Ectodermal cell (in vitro differentiated cells): ENCODE measurements at regions not wholly inside any gene's neighbourhood (a gene's known extent, or its start where the extent isn't known, plus 50 kb on each side); places are given as distances from the start of the nearest gene placed in this dataset.
"Not testable (repeated sequence)": the region's sequence is repeated elsewhere in the genome, so short reads cannot be mapped to it uniquely, and the experiment has no call there.

Source experiments
- H3K27ac ChIP-seq: 2 replicates; pipeline ENCODE4 v1.7.0; 2013; ENCODE audit warnings: mild to moderate bottlenecking, low read depth, low read length; ENCODE audit not compliant: insufficient read depth, poor library complexity, severe bottlenecking
- H3K27me3 ChIP-seq: 2 replicates; pipeline ENCODE4 v1.7.0; 2013; ENCODE audit warnings: mild to moderate bottlenecking, low read length; ENCODE audit not compliant: insufficient read depth, control insufficient read depth, poor library complexity, severe bottlenecking
- H3K36me3 ChIP-seq: one replicate; pipeline ENCODE4 v1.7.0; 2013; ENCODE audit warnings: low read length; ENCODE audit not compliant: control insufficient read depth, insufficient read depth
- H3K4me1 ChIP-seq: one replicate; pipeline ENCODE4 v1.7.0; 2013; ENCODE audit warnings: low read length; ENCODE audit not compliant: control insufficient read depth, insufficient read depth
- H3K4me3 ChIP-seq: 2 replicates; pipeline ENCODE4 v1.7.0; 2013; ENCODE audit warnings: low read depth, low read length, control low read depth; ENCODE audit not compliant: insufficient read depth
- H3K9me3 ChIP-seq: 2 replicates; pipeline ENCODE4 v1.7.0; 2013; ENCODE audit warnings: mild to moderate bottlenecking, low read length, moderate library complexity; ENCODE audit not compliant: control insufficient read depth
- WGBS, 2 experiments: methylation state at CpG; one replicate each; pipeline ENCODE4 v1.1.7; 2013; ENCODE audit warnings: missing lambda C conversion rate in 2 of 2; 5-methylcytosine and 5-hydroxymethylcytosine counted together

DNA sequence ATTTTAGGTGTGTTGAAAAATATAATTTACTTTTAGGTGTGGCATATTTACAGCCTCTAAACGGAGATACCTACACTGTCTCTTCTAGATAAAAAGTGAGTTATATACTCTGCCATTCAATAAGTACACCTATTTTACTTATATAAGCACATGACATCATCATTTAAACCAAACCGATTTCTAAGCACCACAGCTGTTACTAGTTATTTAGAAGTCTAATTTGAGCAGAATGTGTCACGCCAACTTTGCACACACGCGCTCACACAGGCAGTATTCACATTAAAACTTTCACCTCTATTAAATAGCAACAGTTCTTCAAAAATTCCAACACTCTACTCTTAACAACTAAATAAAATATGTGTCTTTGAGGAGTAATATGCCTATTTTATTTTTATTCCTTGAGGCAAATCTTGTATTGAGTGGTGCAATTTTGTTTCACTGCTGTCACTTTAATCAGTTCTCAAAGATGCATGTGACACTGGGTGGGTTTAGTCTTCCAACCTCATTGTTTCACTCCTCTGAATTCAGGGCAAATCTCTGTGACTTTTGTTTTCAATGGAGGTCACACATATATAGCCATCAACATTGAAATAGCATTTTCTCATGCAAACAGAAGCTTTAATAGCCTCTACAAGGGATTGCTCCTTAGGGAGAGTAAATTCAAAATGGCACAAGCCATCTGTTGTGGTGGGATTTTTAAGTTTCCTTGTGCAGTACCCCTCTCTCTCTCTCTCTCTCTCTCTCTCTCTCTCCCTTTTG is 721.0 kb downstream of the PLCL1 start:
- 83 to 88% methylated on average over 5 of the region's 5 CpGs for whole genome bisulfite sequencing, 2 experiments
- no peaks in the 10 kb centered on the region for H3K27me3 ChIP-seq

DNA sequence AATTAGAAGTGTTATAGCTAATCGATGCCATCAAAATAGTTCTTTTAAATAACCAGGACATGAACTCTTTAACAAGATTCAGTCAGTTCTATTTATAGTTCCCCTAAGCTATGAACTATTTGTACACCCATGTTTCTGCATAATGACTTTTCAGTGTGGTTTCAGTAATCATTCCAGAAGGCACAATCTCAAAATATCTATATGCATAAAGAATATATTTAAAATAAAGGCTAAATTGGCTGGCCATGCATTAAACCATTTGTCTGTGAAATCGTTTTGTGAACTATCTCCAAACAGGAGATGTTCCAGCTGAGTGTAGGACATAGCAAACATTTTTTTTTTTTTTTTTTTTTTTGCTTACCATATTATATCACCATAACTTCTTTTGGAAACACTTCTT is 719.3 kb downstream of the PLCL1 start:
- no peaks in the 10 kb centered on the region for H3K36me3 ChIP-seq
- no peak overlapping the region for H3K4me3 ChIP-seq
- H3K27me3 ChIP-seq: no peaks in the 10 kb centered on the region
- no peaks in the 10 kb centered on the region for H3K9me3 ChIP-seq
- H3K27ac ChIP-seq: no peak overlapping the region
- no peaks in the 10 kb centered on the region for H3K4me1 ChIP-seq
- WGBS, 2 experiments: 95% methylated on average over 2 of the region's 2 CpGs; no CpG with 5 or more reads in 1 of the 2 experiments

More for the DNA sequence above, 721.0 kb downstream of the PLCL1 start:
- Histone ChIP-seq H3K27ac (no peak overlapping the region), H3K4me3 (no peak overlapping the region), H3K36me3 (no peaks in the 10 kb centered on the region), H3K4me1 (no peaks in the 10 kb centered on the region), H3K9me3 (no peaks in the 10 kb centered on the region)

DNA sequence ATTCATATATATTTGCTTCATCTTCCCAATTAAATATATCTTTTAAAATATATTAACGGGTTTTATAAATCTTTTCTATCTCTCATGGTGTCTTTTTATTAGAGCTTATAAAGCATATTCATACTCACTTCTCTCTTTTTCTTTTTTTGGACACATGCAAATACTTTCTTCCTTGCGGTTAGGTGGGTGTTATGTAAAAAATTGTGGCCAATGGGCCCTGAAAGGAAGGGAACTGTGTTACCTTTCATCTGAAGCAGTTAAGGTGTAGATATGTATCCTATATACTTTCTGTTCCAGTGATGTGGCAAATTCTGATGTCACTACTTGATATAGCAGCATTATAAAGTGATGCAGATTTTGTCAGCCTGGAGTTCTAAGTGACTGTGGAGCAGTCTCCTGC is 714.5 kb downstream of the PLCL1 start:
- Histone ChIP-seq H3K4me3 (no peak overlapping the region), H3K36me3 (no peaks in the 10 kb centered on the region)
- WGBS, 2 experiments: 100% methylated on average over 1 of the region's 2 CpGs; no CpG with 5 or more reads in 1 of the 2 experiments

DNA sequence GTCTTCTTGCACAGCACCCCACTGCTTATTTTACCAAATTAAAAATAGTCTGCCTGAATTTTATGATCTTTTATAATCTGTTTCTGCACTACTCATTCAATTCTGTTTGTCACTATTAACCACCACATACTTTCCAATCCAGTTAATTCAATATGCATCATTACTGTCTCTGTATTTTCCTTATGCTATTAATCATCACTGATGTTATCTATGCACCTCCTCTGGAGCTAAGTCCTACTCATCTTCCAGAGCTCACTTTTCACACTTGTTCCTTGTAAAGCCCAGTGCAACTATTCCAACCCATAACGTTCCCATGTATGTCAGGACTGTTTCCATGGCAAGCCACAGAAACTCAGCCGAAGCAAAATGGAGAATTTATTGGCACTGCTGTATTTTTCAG is 713.6 kb downstream of the PLCL1 start:
- no peaks in the 10 kb centered on the region for H3K4me1 ChIP-seq
- WGBS, 2 experiments: 92 to 93% methylated on average over 2 of the region's 2 CpGs
- no peaks in the 10 kb centered on the region for H3K27me3 ChIP-seq
- H3K4me3 ChIP-seq: no peak overlapping the region
- no peak overlapping the region for H3K27ac ChIP-seq
- H3K9me3 ChIP-seq: no peaks in the 10 kb centered on the region
- H3K36me3 ChIP-seq: no peaks in the 10 kb centered on the region

More for the DNA sequence above, 714.5 kb downstream of the PLCL1 start:
- no peaks in the 10 kb centered on the region for H3K9me3 ChIP-seq
- no peak overlapping the region for H3K27ac ChIP-seq
- H3K27me3 ChIP-seq: no peaks in the 10 kb centered on the region
- no peaks in the 10 kb centered on the region for H3K4me1 ChIP-seq

DNA sequence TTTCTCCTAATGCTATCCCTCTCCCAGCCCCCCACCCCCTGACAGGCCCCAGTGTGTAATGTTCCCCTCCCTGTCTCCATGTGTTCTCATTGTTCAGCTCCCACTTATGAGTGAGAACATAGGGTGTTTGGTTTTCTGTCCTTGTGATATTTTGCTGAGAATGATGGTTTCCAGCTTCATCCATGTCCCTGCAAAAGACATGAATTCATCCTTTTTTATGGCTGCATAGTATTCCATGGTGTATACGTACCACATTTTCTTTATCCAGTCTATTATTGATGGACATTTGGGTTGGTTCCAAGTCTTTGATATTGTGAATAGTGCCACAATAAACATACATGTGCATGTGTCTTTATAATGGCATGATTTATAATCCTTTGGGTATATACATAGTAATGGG is 704.2 kb downstream of the PLCL1 start:
- not testable (repeated sequence) for H3K9me3 ChIP-seq, H3K27ac ChIP-seq
- 83% methylated on average over 1 of the region's 1 CpG; no CpG with 5 or more reads in 1 of the 2 experiments for WGBS, 2 experiments

DNA sequence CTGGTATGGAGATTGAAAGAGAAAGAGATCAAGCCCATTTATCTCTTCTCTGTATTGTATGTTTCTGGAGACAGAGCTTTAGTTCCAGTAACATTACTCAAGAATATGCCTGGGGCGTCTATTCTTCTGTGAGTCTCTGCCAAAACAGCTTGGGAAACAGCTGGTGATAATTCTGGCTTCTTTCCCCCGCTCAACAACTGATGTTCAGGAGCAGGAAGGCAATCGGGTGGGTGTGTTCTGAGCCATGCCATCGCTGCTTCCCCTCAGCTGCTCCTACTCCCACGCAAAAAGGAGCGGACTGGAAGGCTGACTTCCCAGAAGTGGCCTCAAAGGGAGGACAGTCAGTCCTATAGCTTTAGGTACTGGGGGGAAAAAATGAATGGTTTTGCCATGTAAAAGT is 695.1 kb downstream of the PLCL1 start:
- Histone ChIP-seq H3K27ac (no peak overlapping the region), H3K4me1 (no peaks in the 10 kb centered on the region), H3K9me3 (no peaks in the 10 kb centered on the region), H3K36me3 (no peaks in the 10 kb centered on the region), H3K4me3 (no peak overlapping the region), H3K27me3 (no peaks in the 10 kb centered on the region)
- 62 to 66% methylated on average over 6 of the region's 6 CpGs for WGBS, 2 experiments

More for the DNA sequence above, 704.2 kb downstream of the PLCL1 start:
- not testable (repeated sequence) for H3K4me1 ChIP-seq, H3K36me3 ChIP-seq, H3K27me3 ChIP-seq, H3K4me3 ChIP-seq

DNA sequence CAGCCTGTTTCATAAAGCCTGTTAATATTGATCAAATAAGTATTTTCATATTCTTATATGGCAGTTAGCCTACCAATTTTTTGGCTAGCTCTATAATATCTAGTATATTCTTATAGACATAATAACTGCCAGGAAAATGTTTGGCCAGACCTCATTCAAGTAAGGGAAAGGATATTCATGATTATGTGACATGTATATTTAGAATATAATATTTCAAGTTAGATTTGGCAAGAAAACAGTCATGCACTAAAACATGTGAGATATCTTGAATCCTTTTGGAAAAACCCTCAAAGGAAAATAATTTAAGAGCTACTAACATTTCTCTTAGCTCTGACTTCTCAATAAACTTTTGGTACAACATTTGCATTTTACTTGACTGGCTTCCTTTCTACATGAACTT is 694.1 kb downstream of the PLCL1 start:
- Histone ChIP-seq H3K4me3 (no peak overlapping the region), H3K36me3 (no peaks in the 10 kb centered on the region), H3K27me3 (no peaks in the 10 kb centered on the region), H3K9me3 (no peaks in the 10 kb centered on the region), H3K4me1 (no peaks in the 10 kb centered on the region), H3K27ac (no peak overlapping the region)

DNA sequence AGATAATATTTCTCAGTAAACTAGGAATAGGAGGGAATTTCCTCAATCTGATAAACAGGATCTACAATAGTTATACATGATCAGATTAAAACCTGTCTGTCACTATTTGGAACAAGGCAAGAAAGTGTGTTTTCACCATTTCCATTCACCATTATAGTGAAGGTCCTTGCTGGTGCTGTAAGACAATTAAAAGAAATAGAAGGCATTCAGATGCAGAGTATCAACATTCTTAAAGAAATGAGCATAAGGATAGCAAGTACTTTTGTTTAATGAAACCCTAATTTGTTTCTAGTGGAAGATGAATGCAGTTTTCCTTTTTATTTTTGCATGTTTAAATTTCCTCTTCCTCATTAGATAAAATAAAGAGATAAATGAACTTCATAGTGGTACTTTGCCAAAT is 693.7 kb downstream of the PLCL1 start:
- Histone ChIP-seq H3K36me3 (no peaks in the 10 kb centered on the region), H3K4me3 (no peak overlapping the region), H3K27ac (no peak overlapping the region), H3K4me1 (no peaks in the 10 kb centered on the region), H3K9me3 (no peaks in the 10 kb centered on the region), H3K27me3 (no peaks in the 10 kb centered on the region)

DNA sequence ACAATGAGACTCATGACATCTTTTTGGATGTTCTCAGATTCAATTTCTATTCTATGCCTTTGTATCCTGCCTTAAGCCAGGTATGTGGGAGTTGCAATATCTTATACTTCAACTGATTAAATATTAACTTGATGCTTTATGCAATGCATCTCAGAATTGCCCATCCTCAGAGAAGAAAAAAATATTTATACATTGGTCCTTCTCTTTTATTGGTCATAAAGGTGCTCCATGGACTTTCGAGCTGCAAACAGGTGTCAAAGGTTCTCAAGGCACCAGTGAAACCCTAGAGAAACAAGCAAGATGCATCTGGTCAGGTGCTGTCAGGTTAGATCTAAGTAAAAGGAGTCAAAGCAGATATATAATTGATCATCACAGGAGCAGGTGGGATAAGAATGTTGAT is 690.5 kb downstream of the PLCL1 start:
- no peak overlapping the region for H3K4me3 ChIP-seq
- H3K27me3 ChIP-seq: no peaks in the 10 kb centered on the region
- no peak overlapping the region for H3K27ac ChIP-seq
- H3K36me3 ChIP-seq: no peaks in the 10 kb centered on the region
- no peaks in the 10 kb centered on the region for H3K9me3 ChIP-seq
- no peaks in the 10 kb centered on the region for H3K4me1 ChIP-seq
- 87 to 95% methylated on average over 1 of the region's 1 CpG for WGBS, 2 experiments

DNA sequence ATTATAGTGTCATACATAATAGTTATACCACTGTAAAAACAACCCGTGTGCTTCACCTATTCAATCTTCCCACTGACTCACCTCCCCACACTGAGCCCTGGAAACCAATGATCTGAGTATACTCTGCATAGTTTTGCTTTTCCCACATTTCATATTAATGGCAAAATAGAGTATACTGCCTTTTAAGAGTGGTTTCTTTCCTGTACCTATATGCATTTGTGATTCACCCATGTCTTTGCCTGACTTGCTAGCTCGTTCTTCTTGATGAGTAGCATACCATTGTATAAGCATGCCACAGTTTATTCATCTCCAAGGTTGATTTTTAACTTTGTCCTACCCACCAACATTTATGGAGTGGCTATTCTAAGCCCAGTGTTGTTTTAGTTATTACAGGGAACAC is 686.4 kb downstream of the PLCL1 start:
- WGBS, 2 experiments: 82 to 88% methylated on average over 2 of the region's 2 CpGs
- no peaks in the 10 kb centered on the region for H3K4me1 ChIP-seq
- H3K27me3 ChIP-seq: no peaks in the 10 kb centered on the region
- H3K27ac ChIP-seq: no peak overlapping the region
- H3K4me3 ChIP-seq: no peak overlapping the region
- no peaks in the 10 kb centered on the region for H3K36me3 ChIP-seq
- no peaks in the 10 kb centered on the region for H3K9me3 ChIP-seq

DNA sequence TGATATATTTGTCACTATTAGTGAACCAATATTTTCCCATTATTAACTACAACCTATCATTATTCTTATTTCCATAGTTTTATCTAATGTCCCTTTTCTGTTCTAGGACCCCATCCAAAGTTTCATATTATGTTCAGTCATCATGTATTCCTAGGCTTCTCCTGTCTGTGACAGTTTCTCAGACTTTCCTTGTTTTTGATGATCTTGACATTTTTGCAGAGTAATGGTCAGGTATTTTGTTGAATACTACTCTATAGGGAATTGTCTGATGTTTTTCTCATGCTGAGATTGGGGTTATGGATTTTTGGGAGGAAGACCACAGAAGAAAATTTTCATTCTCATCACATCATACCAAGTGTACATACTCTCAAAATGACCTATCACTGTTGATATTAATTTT is 684.6 kb downstream of the PLCL1 start:
- no peaks in the 10 kb centered on the region for H3K27me3 ChIP-seq
- no peaks in the 10 kb centered on the region for H3K4me1 ChIP-seq
- H3K4me3 ChIP-seq: no peak overlapping the region
- H3K36me3 ChIP-seq: no peaks in the 10 kb centered on the region
- H3K27ac ChIP-seq: no peak overlapping the region
- H3K9me3 ChIP-seq: no peaks in the 10 kb centered on the region
